ENCODE measurements at regions not wholly inside any gene's neighbourhood (a gene's known extent, or its start where the extent isn't known, plus 50 kb on each side); places are given as distances from the start of the nearest gene placed in this dataset.

DNA sequence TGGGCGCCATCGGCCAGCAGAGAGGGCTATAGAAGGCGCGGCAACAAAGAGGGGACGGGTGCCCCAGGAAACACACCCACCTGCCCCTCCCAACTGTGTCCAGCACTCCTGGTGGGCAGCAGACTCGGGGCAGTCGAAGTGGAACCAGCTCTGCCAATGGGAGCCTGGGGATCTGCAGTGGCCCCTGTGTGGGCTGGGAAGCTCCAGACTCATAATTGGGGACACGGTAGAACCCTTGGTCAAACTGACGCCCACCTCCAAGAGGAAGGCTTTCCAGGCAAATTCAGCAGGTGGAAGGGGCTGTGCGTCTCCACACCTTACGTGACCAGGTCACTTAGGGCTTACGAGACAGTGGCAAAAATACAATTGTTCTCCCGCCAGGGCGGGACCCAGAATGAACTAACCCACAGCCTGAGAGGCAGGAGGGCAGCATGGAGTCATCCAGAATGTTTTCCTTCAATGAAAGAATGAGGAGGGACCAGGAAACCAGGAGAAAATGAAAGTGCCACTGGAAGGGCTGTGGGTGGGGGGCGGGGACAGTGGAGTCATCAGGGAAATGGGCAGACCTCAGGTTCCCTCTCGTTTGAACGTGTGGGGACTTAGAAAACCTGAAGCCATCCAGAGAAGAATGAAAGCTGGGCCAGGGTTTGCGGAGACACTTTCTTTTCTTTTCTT, 53.2 kb upstream of the SHANK2 start:
- Histone ChIP-seq H3K4me1 (no peaks in the 10 kb centered on the region), H3K4me3 (no peak overlapping the region), H3K36me3 (no peaks in the 10 kb centered on the region), H3K27ac (no peak overlapping the region), H3K9me3 (no peaks in the 10 kb centered on the region), H3K27me3 (no peaks in the 10 kb centered on the region)
- TF ChIP-seq, protein P1, sequence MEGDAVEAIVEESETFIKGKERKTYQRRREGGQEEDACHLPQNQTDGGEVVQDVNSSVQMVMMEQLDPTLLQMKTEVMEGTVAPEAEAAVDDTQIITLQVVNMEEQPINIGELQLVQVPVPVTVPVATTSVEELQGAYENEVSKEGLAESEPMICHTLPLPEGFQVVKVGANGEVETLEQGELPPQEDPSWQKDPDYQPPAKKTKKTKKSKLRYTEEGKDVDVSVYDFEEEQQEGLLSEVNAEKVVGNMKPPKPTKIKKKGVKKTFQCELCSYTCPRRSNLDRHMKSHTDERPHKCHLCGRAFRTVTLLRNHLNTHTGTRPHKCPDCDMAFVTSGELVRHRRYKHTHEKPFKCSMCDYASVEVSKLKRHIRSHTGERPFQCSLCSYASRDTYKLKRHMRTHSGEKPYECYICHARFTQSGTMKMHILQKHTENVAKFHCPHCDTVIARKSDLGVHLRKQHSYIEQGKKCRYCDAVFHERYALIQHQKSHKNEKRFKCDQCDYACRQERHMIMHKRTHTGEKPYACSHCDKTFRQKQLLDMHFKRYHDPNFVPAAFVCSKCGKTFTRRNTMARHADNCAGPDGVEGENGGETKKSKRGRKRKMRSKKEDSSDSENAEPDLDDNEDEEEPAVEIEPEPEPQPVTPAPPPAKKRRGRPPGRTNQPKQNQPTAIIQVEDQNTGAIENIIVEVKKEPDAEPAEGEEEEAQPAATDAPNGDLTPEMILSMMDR (IDR thresholded peaks at IDR 0.05): no peak
- no peak for TF ChIP-seq POLR2A (IDR thresholded peaks at IDR 0.05)
- intact Hi-C loops (cut with DNase I; ENCODE audit: low total_unique reads): no loop called here
- DNase-seq: no peak

DNA sequence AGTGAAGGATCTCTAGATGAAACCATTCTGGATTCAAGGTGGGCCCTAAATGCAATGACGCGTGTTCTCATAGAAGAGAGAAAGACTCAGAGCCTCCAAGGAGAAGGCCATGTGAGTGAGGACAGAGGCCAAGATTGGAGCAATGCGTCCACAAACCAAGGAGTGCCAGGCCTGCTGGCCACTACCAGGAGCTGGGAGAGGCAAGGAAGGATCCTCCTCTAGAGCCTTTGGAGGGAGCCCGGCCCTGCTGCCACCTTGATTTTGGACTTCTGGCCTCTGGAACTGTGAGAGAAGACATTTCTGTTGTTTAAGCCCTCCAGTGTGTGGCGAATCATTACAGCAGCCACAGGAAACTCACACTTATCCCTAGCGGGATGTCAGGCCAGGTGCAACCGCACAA, 52.7 kb upstream of the SHANK2 start:
- DNase-seq: no peak
- TF ChIP-seq POLR2A (IDR thresholded peaks at IDR 0.05): no peak
- TF ChIP-seq, protein P1 (IDR thresholded peaks at IDR 0.05): no peak
- no peaks in the 10 kb centered on the region for H3K9me3 ChIP-seq
- intact Hi-C loops (cut with DNase I; ENCODE audit: low total_unique reads): no loop called here
- no peaks in the 10 kb centered on the region for H3K4me1 ChIP-seq
- no peak overlapping the region for H3K27ac ChIP-seq
- no peak overlapping the region for H3K4me3 ChIP-seq
- no peaks in the 10 kb centered on the region for H3K27me3 ChIP-seq
- no peaks in the 10 kb centered on the region for H3K36me3 ChIP-seq

DNA sequence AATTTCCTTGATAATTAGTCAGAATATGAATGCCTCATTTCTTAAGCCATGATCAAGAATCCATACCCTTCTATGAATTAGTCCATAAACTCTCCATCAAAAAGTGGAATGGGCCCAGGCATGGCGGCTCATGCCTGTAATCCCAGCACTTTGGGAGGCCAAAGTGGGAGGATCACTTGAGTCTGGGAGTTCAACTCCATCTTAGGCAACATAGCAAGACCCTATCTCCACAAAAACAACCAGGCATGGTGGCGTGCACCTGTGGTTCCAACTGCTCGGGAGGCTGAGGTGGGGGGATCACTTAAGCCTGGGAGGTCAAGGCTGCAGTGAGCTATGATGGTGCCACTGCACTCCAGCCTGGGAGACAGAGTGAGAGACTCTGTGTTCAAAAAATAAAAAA, 52.1 kb upstream of the SHANK2 start:
- TF ChIP-seq POLR2A (IDR thresholded peaks at IDR 0.05): no peak
- TF ChIP-seq, protein P1 (IDR thresholded peaks at IDR 0.05): no peak
- Histone ChIP-seq H3K36me3 (no peaks in the 10 kb centered on the region), H3K27ac (no peak overlapping the region), H3K4me3 (no peak overlapping the region), H3K9me3 (no peaks in the 10 kb centered on the region), H3K4me1 (no peaks in the 10 kb centered on the region), H3K27me3 (no peaks in the 10 kb centered on the region)
- intact Hi-C loops (cut with DNase I; ENCODE audit: low total_unique reads): no loop called here
- no peak for DNase-seq

DNA sequence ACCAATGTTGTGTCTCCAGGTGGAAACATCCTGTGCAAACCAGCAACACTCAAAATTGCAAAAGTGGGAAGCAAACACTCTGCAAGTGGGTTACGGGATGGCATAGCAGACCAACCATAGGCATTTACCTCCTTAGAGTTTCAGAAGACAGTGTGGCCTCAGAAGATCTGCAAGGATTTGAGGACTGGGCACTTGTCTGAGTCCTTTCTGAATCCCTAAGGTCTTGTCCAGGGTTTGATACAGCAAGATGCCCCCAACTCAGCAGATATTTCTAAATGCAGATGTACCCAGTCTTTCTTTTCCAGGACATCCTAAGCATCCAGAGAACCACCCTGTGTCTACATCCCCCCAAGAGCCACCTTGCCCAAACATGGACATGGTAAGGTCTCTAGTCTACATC, 51.7 kb upstream of the SHANK2 start:
- H3K27me3 ChIP-seq: no peaks in the 10 kb centered on the region
- no peaks in the 10 kb centered on the region for H3K36me3 ChIP-seq
- TF ChIP-seq, protein P1 (IDR thresholded peaks at IDR 0.05): no peak
- no peak for TF ChIP-seq POLR2A (IDR thresholded peaks at IDR 0.05)
- intact Hi-C loops (cut with DNase I; ENCODE audit: low total_unique reads): no loop called here
- no peak for DNase-seq
- no peaks in the 10 kb centered on the region for H3K4me1 ChIP-seq
- no peaks in the 10 kb centered on the region for H3K9me3 ChIP-seq
- no peak overlapping the region for H3K4me3 ChIP-seq
- H3K27ac ChIP-seq: no peak overlapping the region

DNA sequence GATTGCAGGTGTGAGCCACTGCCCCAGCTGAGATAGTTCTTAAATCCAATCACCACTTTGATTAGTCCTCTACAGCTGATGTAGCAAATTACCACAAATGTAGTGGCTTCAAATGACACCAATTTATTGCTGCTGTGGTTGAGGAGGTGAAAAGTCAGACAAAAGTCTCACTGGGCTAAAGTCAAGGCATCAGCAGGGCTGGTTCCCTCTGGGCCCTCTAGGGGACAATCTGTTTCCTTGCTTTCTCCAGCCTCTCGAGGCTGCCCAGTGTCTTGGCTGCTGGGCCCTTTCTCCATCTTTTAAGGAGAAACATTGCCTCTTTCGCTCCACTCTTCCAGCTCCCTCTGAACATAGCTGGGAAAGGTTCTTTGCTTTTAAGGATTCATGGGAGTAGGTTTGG, 50.5 kb upstream of the SHANK2 start:
- H3K27ac ChIP-seq: no peak overlapping the region
- H3K9me3 ChIP-seq: no peaks in the 10 kb centered on the region
- no peak overlapping the region for H3K4me3 ChIP-seq
- no peaks in the 10 kb centered on the region for H3K27me3 ChIP-seq
- no peaks in the 10 kb centered on the region for H3K36me3 ChIP-seq
- TF ChIP-seq, protein P1 (IDR thresholded peaks at IDR 0.05): no peak
- no peak for TF ChIP-seq POLR2A (IDR thresholded peaks at IDR 0.05)
- intact Hi-C loops (cut with DNase I; ENCODE audit: low total_unique reads): no loop called here
- no peaks in the 10 kb centered on the region for H3K4me1 ChIP-seq
- DNase-seq: no peak

All from uterus (tissue), 3 donors.